ENCODE measurements at regions not wholly inside any gene's neighbourhood (a gene's known extent, or its start where the extent isn't known, plus 50 kb on each side); places are given as distances from the start of the nearest gene placed in this dataset.
"Not testable (repeated sequence)": the region's sequence is repeated elsewhere in the genome, so short reads cannot be mapped to it uniquely, and the experiment has no call there.

DNA sequence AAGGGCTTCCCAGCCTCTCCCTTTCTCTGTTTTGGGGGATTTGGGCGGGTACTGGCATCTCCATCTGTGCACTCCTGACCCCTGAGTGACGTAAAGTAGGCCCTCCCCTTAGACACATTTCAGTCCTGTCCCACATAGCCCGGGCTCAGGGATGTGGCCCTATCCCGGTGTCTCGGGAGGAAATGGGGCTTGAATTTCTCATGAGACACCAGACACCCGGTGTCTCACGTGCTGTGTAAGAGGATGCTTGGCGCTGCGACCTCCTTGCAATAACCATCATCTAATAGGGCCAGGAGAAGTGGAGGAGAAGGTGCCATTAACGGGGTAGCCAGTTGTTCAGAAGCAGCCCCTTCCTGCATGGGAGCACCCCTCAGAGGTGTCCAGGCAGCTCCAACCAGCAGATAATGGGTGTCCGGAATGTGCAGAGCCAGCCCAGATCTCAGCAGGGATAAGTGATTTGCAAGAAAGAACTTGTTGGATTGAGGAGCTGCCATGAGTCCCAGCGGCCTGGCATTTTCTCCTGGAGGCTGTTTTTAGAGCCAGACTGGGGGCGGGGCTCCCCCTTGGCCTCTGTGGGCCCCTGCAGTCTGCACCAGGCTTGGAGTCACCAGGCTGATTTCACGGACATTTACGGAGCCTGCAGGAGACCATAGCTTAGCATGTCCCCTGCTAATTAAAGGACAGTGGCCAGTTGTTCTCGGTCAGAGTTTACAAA, 372.0 kb downstream of the PREX1 start:
- H3K4me3 ChIP-seq (ENCODE audit: low read length): no peak overlapping the region
- H3K4me1 ChIP-seq (ENCODE audit: insufficient read depth, low read length): peaks cover 16% of the 10 kb centered on the region
- 0 out of 2 replicates have a peak overlapping the region, but pooled peaks have one; percentile 19 for H3K9ac ChIP-seq (ENCODE audit: low read depth, low read length)
- WGBS: 79% methylated on average over 16 of the region's 16 CpGs
- H3K9me3 ChIP-seq (ENCODE audit: insufficient read depth, low read depth, low read length): no peaks in the 10 kb centered on the region
- no peak overlapping the region for H3K27ac ChIP-seq (ENCODE audit: low read depth, low read length)
- H3K36me3 ChIP-seq (ENCODE audit: insufficient read depth, low read length): no peaks in the 10 kb centered on the region
- H3K27me3 ChIP-seq (ENCODE audit: insufficient read depth, low read length): peaks cover 16% of the 10 kb centered on the region; the same call in 1 of the 2 replicates

DNA sequence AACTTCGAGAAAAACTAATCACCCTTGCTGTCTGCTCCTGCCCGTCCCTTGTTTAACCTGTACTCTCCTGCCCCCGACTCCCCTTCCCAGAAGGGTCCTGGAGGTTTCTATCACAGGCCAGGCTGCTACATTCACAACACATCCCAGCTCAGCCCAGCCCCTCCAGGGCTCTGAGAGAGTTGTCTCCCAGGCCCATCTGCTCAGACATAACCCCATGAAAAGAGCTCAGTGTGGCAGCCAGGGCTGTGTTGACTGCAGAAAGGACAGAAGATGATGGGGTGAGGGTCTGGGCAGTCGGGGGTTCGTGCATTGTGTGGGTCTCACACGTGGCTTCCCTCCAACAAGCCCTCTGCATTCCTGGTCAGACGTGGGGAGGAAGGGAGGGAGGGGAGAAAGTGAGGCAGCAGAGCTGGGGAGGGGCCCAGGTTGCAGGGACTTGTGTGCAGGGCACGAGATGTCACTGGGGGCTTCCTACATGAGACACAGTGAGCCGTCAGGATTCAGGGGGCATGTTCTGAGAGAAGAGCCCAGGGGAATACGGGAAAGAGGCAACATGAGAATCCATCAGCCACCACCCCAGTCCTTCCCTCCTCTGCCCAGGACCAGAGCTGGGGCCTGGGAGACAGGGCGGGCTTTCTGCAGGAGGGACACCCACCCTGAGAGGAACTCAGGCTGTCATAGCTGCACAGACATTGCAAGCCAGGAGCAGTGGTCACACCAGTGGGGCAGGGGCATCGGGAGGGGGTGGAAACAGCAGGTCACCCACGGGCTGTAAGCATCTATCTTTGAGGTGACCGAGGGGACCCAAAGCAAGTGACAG, 372.9 kb downstream of the PREX1 start:
- Histone ChIP-seq H3K4me1 (ENCODE audit: insufficient read depth, low read length) (peaks cover 13% of the 10 kb centered on the region; the same call in 1 of the 2 replicates), H3K9ac (ENCODE audit: low read depth, low read length) (no peak overlapping the region), H3K27ac (ENCODE audit: low read depth, low read length) (no peak overlapping the region), H3K27me3 (ENCODE audit: insufficient read depth, low read length) (peaks cover 16% of the 10 kb centered on the region; the same call in 1 of the 2 replicates), H3K4me3 (ENCODE audit: low read length) (no peak overlapping the region), H3K36me3 (ENCODE audit: insufficient read depth, low read length) (no peaks in the 10 kb centered on the region), H3K9me3 (ENCODE audit: insufficient read depth, low read depth, low read length) (no peaks in the 10 kb centered on the region)
- 88% methylated on average over 14 of the region's 14 CpGs for WGBS

DNA sequence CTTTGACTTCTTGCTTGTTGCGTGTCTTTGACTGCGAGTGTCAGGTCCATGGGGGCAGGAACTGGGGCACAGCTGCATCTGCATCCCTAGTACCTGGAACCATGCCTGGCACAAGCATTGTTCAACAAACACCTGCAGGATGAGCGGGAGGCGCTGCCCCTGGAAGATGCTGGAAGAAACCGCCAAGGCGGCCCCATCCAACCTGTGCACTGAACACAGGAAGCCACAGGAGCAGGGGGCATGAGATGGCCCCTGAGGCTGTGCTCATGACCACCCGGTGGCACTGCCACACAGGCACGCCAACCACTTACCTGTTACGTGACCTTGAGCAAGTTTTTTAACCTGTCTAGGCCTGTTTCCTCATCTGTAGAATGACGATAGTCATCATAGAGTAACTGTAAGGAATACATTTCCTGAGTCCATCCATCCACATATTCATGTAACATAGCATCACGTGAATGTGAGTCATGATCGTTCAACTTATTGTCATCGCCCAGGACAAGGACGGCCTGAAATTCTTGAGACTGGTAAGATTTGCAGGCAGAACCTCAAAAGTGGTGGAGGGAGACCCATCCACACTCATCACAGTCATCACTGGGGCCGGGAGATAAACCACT, 374.2 kb downstream of the PREX1 start:
- Histone ChIP-seq H3K9me3 (ENCODE audit: insufficient read depth, low read depth, low read length) (no peaks in the 10 kb centered on the region), H3K36me3 (ENCODE audit: insufficient read depth, low read length) (no peaks in the 10 kb centered on the region), H3K9ac (ENCODE audit: low read depth, low read length) (no peak overlapping the region), H3K4me3 (ENCODE audit: low read length) (no peak overlapping the region), H3K27ac (ENCODE audit: low read depth, low read length) (no peak overlapping the region), H3K4me1 (ENCODE audit: insufficient read depth, low read length) (peaks cover 13% of the 10 kb centered on the region; the same call in 1 of the 2 replicates), H3K27me3 (ENCODE audit: insufficient read depth, low read length) (peaks cover 14% of the 10 kb centered on the region; the same call in 1 of the 2 replicates)
- 89% methylated on average over 15 of the region's 15 CpGs for WGBS

DNA sequence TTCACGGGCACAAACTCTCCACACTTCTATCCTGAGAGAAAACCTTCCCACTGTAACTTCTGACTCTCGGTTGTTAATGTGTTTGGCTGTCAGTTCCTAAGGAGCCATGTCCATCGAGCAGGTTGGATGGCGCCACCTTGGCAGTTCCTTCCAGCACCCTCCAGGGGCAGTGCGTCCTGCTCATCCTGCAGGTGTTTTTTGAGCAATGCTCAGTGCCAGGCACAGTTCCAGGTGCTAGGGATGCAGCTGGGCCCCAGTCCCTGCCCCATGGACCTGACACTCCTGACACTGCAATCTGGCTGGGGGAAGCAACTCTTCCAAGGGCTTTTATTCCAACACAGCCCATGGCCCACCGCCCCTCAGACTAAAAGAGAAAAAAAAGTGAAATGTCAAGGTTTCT, 376.4 kb downstream of the PREX1 start:
- H3K36me3 ChIP-seq (ENCODE audit: insufficient read depth, low read length): no peaks in the 10 kb centered on the region
- 88% methylated on average over 6 of the region's 6 CpGs for WGBS
- peaks cover 9% of the 10 kb centered on the region; the same call in 1 of the 2 replicates for H3K4me1 ChIP-seq (ENCODE audit: insufficient read depth, low read length)
- H3K27me3 ChIP-seq (ENCODE audit: insufficient read depth, low read length): peaks cover 14% of the 10 kb centered on the region; the same call in 1 of the 2 replicates
- no peak overlapping the region for H3K4me3 ChIP-seq (ENCODE audit: low read length)
- H3K9me3 ChIP-seq (ENCODE audit: insufficient read depth, low read depth, low read length): no peaks in the 10 kb centered on the region
- H3K9ac ChIP-seq (ENCODE audit: low read depth, low read length): no peak overlapping the region
- H3K27ac ChIP-seq (ENCODE audit: low read depth, low read length): no peak overlapping the region

DNA sequence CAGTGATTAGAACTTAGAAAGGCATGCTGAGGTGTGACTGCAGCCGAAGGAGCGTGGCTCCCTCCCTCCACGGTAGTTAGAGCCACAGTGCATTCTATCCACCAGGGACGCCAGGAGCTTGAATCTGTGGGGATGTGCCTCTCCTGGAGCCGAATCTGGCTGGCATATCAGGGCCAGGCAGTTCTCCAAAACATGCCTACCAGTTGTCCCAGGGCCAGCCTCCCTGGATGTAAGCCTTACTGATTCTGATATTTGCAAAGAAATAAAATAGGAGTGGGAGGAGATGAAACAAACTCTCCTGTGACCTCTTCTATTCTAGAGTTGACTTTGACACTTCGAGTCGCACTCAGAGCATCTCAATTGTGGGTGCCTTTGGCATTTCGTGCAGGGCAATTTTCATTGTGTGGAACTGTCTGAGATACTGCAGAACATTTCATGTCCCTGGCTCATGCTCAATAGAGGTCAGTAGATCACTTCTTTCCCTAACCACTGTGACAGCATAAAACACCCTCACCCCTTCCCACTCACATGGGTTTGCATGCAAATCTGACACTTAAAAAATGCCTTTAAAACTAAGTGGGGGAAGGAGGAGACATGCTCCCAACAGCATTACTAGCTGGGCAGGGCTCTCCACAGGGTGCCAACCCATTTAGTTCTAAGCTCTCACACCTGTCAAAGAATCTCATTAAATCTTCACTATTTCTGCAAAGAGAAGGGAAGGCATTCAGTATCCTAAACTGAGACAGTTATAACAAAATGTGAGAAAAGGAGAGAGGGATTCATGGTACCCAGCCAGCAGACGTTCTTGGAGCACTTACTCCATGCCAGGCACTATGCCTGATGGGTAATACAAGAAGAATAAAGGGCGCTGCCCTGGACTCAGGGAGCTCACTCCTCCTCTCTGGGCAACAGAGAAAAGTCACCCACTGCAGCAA, 378.9 kb downstream of the PREX1 start:
- Histone ChIP-seq H3K9ac (ENCODE audit: low read depth, low read length) (no peak overlapping the region), H3K27ac (ENCODE audit: low read depth, low read length) (no peak overlapping the region), H3K4me1 (ENCODE audit: insufficient read depth, low read length) (no peaks in the 10 kb centered on the region), H3K36me3 (ENCODE audit: insufficient read depth, low read length) (no peaks in the 10 kb centered on the region), H3K27me3 (ENCODE audit: insufficient read depth, low read length) (peaks cover 7% of the 10 kb centered on the region; the same call in 1 of the 2 replicates), H3K9me3 (ENCODE audit: insufficient read depth, low read depth, low read length) (peaks cover 12% of the 10 kb centered on the region; the same call in 1 of the 2 replicates), H3K4me3 (ENCODE audit: low read length) (no peak overlapping the region)
- 83% methylated on average over 10 of the region's 10 CpGs for WGBS

DNA sequence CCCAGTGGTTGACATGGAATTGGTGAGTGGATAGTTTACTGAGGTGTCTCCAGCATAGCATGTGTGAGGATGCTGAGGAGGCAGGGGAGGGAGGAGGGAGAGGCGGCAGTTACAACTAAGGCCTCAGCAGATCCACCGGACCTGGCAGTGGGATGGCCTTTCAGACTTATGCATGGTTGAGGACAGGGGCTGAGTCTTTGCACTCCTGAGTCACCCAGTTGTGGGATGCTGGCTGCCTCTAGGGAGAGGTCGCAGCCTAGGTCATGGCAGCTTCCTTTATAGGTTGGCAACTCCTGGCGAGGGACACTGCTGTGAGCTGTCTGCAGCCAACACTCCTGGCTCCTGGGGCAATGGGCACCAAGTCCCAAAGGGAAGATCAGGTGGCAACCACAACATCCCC, 380.3 kb downstream of the PREX1 start:
- Histone ChIP-seq H3K4me3 (ENCODE audit: low read length) (no peak overlapping the region), H3K27me3 (ENCODE audit: insufficient read depth, low read length) (no peaks in the 10 kb centered on the region; the same call in 1 of the 2 replicates), H3K4me1 (ENCODE audit: insufficient read depth, low read length) (no peaks in the 10 kb centered on the region), H3K27ac (ENCODE audit: low read depth, low read length) (no peak overlapping the region), H3K9me3 (ENCODE audit: insufficient read depth, low read depth, low read length) (peaks cover 24% of the 10 kb centered on the region), H3K9ac (ENCODE audit: low read depth, low read length) (no peak overlapping the region), H3K36me3 (ENCODE audit: insufficient read depth, low read length) (no peaks in the 10 kb centered on the region)
- WGBS: 89% methylated on average over 4 of the region's 4 CpGs

DNA sequence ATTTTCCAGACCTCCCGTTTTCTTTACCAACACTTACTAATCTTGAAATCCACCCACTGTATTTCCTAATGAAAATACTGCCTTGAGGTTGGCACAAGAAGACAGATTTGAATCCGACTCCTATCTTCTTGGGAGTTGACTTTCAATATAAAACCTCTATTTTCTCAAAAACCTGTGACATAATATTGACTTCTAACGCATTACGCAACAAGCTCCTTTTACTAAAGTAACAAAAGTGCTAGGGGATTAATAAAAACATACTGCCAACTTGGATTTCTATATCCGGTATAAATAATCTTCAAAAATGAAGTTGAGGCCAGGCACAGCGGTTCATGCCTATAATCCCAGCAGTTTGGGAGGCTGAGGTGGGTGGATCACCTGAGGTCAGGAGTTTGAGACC, 382.0 kb downstream of the PREX1 start:
- H3K4me1 ChIP-seq (ENCODE audit: insufficient read depth, low read length): no peaks in the 10 kb centered on the region
- 93% methylated on average over 5 of the region's 6 CpGs for WGBS
- H3K27ac ChIP-seq (ENCODE audit: low read depth, low read length): no peak overlapping the region
- no peak overlapping the region for H3K9ac ChIP-seq (ENCODE audit: low read depth, low read length)
- H3K36me3 ChIP-seq (ENCODE audit: insufficient read depth, low read length): no peaks in the 10 kb centered on the region
- H3K4me3 ChIP-seq (ENCODE audit: low read length): no peak overlapping the region
- peaks cover 24% of the 10 kb centered on the region for H3K9me3 ChIP-seq (ENCODE audit: insufficient read depth, low read depth, low read length)
- no peaks in the 10 kb centered on the region; the same call in 1 of the 2 replicates for H3K27me3 ChIP-seq (ENCODE audit: insufficient read depth, low read length)

DNA sequence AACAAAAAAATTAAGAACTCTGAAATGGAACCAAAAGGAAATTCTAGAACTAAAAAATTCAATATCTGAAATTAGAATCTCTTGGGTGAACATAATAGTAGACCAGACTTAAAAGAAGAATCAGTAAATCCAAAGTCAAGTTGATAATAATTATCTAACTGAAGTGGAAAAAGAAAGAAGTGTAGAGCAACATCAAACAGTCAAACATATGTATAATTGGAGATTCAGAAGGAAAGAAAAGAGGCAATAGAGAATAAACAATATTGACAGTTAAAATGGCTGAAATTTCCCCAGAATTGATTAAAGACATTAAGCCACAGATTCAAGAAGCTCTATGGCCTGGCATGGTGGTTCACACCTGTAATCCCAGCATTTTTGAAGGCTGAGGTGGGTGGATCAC, 383.6 kb downstream of the PREX1 start:
- H3K9me3 ChIP-seq (ENCODE audit: insufficient read depth, low read depth, low read length): peaks cover 24% of the 10 kb centered on the region
- no peaks in the 10 kb centered on the region for H3K36me3 ChIP-seq (ENCODE audit: insufficient read depth, low read length)
- no peak overlapping the region for H3K27ac ChIP-seq (ENCODE audit: low read depth, low read length)
- no peaks in the 10 kb centered on the region for H3K27me3 ChIP-seq (ENCODE audit: insufficient read depth, low read length)
- no peak overlapping the region for H3K9ac ChIP-seq (ENCODE audit: low read depth, low read length)
- H3K4me3 ChIP-seq (ENCODE audit: low read length): no peak overlapping the region
- H3K4me1 ChIP-seq (ENCODE audit: insufficient read depth, low read length): no peaks in the 10 kb centered on the region

DNA sequence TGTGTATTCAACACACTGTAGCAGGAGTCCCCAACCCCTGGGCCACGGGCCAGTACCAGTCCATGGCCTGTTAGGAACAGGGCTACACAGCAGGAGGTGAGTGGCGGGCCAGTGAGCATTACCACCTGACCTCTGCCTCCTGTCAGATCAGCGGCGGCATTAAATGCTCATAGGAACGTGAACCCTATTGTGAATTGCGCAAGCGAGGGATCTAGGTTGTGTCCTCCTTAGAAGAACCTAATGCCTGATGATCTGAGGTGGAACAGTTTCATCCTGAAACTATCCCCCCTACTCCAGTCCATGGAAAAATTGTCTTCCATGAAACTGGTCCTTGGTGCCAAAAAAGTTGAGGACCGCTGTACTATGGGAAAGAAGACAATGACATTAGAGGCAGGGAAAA, 386.9 kb downstream of the PREX1 start:
- Histone ChIP-seq H3K27ac (ENCODE audit: low read depth, low read length) (no peak overlapping the region), H3K27me3 (ENCODE audit: insufficient read depth, low read length) (no peaks in the 10 kb centered on the region), H3K9me3 (ENCODE audit: insufficient read depth, low read depth, low read length) (peaks cover 26% of the 10 kb centered on the region), H3K4me3 (ENCODE audit: low read length) (no peak overlapping the region), H3K4me1 (ENCODE audit: insufficient read depth, low read length) (no peaks in the 10 kb centered on the region), H3K36me3 (ENCODE audit: insufficient read depth, low read length) (no peaks in the 10 kb centered on the region), H3K9ac (ENCODE audit: low read depth, low read length) (no peak overlapping the region)
- 88% methylated on average over 8 of the region's 8 CpGs for WGBS

DNA sequence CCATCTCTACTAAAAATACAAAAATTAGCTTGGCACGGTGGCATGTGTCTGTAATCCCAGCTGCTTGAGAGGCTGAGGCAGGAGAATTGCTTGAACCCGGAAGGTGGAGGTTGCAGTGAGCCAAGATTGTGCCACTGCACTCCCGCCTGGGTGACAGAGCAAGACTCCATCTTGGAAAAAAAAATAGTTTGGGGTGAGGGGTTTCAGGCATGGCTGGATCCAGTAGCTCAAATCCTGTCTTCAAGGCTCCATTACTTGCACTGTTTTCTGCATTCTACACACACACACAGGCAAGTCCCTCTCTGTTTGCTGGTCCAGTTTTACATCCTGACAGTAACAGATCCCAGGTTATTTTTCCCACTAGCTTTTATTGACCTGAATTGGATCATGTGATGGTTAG, 387.5 kb downstream of the PREX1 start:
- not testable (repeated sequence) for H3K4me1 ChIP-seq (ENCODE audit: insufficient read depth, low read length); H3K36me3 ChIP-seq (ENCODE audit: insufficient read depth, low read length); H3K27ac ChIP-seq (ENCODE audit: low read depth, low read length); H3K27me3 ChIP-seq (ENCODE audit: insufficient read depth, low read length); H3K9ac ChIP-seq (ENCODE audit: low read depth, low read length); H3K4me3 ChIP-seq (ENCODE audit: low read length)
- WGBS: 91% methylated on average over 3 of the region's 3 CpGs
- peaks cover 26% of the 10 kb centered on the region for H3K9me3 ChIP-seq (ENCODE audit: insufficient read depth, low read depth, low read length)
